Panc1 (cell line): ENCODE measurements at regions not wholly inside any gene's neighbourhood (a gene's known extent, or its start where the extent isn't known, plus 50 kb on each side); places are given as distances from the start of the nearest gene placed in this dataset.

Source experiments
- ATAC-seq: fragments of 200-7000 bp; cut with Tn5 transposase; 2 replicates; pipeline ENCODE4 v1.9.1; 2020; ENCODE audit warnings: mild to moderate bottlenecking, moderate library complexity
- BruUV-seq: library from RNA; stranded (reverse); fragments of 400-500 nt; replicated peaks from 2 replicates; lab custom pipeline; 2021; lab: Mats Ljungman, UMichigan
- CTCF ChIA-PET: fragments of 300-600 bp; sonication (Branson Sonifier 250); formaldehyde crosslinking; loops from one replicate; lab custom pipeline; 2022; ENCODE audit warnings: antibody characterized with exemption; lab: Charles Lee
- POLR2A ChIA-PET: fragments of 300-600 bp; sonication (Branson Sonifier 250); formaldehyde crosslinking; loops from one replicate; lab custom pipeline; 2022; ENCODE audit warnings: antibody characterized with exemption; lab: Charles Lee
- DNase-seq: peaks from one replicate; pipeline ENCODE4 v3.0.0-alpha.2; 2010; ENCODE audit warnings: low read depth, low spot score
- H3K27ac ChIP-seq: 2 replicates; pipeline ENCODE4 v1.5.1; 2011; ENCODE audit warnings: mild to moderate bottlenecking, low read length, inconsistent platforms
- H3K27me3 ChIP-seq: fragments of 200-500 bp; sonication (Bioruptor generic); 2 replicates; pipeline ENCODE4 v1.6.0; 2014; ENCODE audit warnings: low read length, inconsistent platforms; ENCODE audit not compliant: control insufficient read depth, insufficient read depth
- H3K36me3 ChIP-seq: fragments of 200-500 bp; sonication (Bioruptor generic); 2 replicates; pipeline ENCODE4 v1.5.1; 2014; ENCODE audit warnings: inconsistent platforms, mild to moderate bottlenecking, low read length, moderate library complexity; ENCODE audit not compliant: control insufficient read depth, insufficient read depth
- H3K4me1 ChIP-seq: 2 replicates; pipeline ENCODE4 v1.5.1; 2011; ENCODE audit warnings: inconsistent platforms, mild to moderate bottlenecking, low read length, moderate library complexity; ENCODE audit not compliant: control insufficient read depth, insufficient read depth
- H3K4me3 ChIP-seq, 2 experiments: 2 replicates each; pipeline ENCODE4 v1.5.1; 2011 to 2012; ENCODE audit warnings: low read depth in 2 of 2, low read length in 2 of 2, mild to moderate bottlenecking in 2 of 2, inconsistent platforms in 1 of 2, moderate library complexity in 1 of 2
- H3K9me3 ChIP-seq: fragments of 200-500 bp; sonication (Bioruptor generic); 2 replicates; pipeline ENCODE4 v1.5.1; 2014; ENCODE audit warnings: low read depth, mild to moderate bottlenecking, inconsistent platforms, low read length, moderate library complexity; ENCODE audit not compliant: control insufficient read depth, insufficient read depth
- POLR2AphosphoS5 ChIP-seq: IDR thresholded peaks from 2 replicates; pipeline ENCODE4 v1.6.1; 2012; ENCODE audit warnings: mild to moderate bottlenecking, low read depth, low read length, moderate library complexity
- SIN3A ChIP-seq: IDR thresholded peaks from 2 replicates; pipeline ENCODE4 v1.6.1; 2012; ENCODE audit warnings: low read depth, mild to moderate bottlenecking, low read length, moderate library complexity, borderline replicate concordance; ENCODE audit not compliant: insufficient read depth
- TCF7L2 ChIP-seq: IDR thresholded peaks from 2 replicates; pipeline ENCODE4 v1.6.1; 2011; ENCODE audit warnings: mild to moderate bottlenecking, low read depth, low read length, inconsistent platforms
- in situ Hi-C: cut with HindIII; loops from 2 replicates; pipeline ENCODE4 v1.10.0; 2016; ENCODE audit warnings: low sequenced_read_pairs, low pct_unique_long_range_greater_than_20kb
- intact Hi-C: fragments of 100-400 bp; cut with micrococcal nuclease; formaldehyde crosslinking; loops from one replicate; pipeline ENCODE4 v1.10.0; 2022; ENCODE audit not compliant: unreplicated experiment
- TF ChIP-seq, protein P1 (sequence below): fragments of 450-650 bp; IDR thresholded peaks from 2 replicates; pipeline ENCODE4 v1.5.1; 2017; ENCODE audit warnings: mild to moderate bottlenecking
- TF ChIP-seq, protein P2 (sequence below), 2 experiments: IDR thresholded peaks; 2 replicates each; pipeline ENCODE4 v1.6.1; 2011 to 2012; ENCODE audit warnings: low read depth in 2 of 2, control low read depth in 1 of 2, low read length in 1 of 2, mild to moderate bottlenecking in 1 of 2, moderate library complexity in 1 of 2; ENCODE audit not compliant: insufficient read depth in 1 of 2

DNA sequence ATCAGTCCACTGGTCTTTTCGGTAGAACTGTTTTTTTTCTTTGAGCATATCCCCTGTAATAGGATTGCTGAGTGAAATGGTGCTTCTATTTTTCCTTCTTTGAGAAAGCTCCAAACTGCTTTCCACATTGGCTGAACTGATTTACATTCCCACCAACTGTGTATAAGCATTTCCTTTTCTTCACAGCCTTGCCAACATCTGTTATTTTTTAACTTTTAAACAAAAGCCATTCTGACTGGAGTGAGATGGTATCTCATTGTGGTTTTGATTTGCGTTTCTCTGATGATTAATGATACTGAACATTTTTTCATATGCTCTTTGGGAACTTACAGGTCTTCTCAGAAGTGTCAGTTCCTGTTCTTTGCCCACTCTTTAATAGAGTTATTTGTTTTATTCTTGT is 764.7 kb downstream of the MTRR start:
- no peak for DNase-seq
- Histone ChIP-seq H3K4me3 (no peak overlapping the region), H3K36me3 (no peaks in the 10 kb centered on the region), H3K27me3 (no peaks in the 10 kb centered on the region), H3K9me3 (no peaks in the 10 kb centered on the region), H3K27ac (no peak overlapping the region), H3K4me1 (no peaks in the 10 kb centered on the region)
- intact Hi-C loops (no loop called here), in situ Hi-C loops (no loop called here)
- POLR2A ChIA-PET, result no interaction called here
- ATAC-seq, result no peak
- no TSS peak for BruUV-seq
- no peak for TF ChIP-seq TCF7L2
- TF ChIP-seq POLR2AphosphoS5, result no peak
- TF ChIP-seq, protein P1, sequence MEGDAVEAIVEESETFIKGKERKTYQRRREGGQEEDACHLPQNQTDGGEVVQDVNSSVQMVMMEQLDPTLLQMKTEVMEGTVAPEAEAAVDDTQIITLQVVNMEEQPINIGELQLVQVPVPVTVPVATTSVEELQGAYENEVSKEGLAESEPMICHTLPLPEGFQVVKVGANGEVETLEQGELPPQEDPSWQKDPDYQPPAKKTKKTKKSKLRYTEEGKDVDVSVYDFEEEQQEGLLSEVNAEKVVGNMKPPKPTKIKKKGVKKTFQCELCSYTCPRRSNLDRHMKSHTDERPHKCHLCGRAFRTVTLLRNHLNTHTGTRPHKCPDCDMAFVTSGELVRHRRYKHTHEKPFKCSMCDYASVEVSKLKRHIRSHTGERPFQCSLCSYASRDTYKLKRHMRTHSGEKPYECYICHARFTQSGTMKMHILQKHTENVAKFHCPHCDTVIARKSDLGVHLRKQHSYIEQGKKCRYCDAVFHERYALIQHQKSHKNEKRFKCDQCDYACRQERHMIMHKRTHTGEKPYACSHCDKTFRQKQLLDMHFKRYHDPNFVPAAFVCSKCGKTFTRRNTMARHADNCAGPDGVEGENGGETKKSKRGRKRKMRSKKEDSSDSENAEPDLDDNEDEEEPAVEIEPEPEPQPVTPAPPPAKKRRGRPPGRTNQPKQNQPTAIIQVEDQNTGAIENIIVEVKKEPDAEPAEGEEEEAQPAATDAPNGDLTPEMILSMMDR, result no peak
- TF ChIP-seq, protein P2, sequence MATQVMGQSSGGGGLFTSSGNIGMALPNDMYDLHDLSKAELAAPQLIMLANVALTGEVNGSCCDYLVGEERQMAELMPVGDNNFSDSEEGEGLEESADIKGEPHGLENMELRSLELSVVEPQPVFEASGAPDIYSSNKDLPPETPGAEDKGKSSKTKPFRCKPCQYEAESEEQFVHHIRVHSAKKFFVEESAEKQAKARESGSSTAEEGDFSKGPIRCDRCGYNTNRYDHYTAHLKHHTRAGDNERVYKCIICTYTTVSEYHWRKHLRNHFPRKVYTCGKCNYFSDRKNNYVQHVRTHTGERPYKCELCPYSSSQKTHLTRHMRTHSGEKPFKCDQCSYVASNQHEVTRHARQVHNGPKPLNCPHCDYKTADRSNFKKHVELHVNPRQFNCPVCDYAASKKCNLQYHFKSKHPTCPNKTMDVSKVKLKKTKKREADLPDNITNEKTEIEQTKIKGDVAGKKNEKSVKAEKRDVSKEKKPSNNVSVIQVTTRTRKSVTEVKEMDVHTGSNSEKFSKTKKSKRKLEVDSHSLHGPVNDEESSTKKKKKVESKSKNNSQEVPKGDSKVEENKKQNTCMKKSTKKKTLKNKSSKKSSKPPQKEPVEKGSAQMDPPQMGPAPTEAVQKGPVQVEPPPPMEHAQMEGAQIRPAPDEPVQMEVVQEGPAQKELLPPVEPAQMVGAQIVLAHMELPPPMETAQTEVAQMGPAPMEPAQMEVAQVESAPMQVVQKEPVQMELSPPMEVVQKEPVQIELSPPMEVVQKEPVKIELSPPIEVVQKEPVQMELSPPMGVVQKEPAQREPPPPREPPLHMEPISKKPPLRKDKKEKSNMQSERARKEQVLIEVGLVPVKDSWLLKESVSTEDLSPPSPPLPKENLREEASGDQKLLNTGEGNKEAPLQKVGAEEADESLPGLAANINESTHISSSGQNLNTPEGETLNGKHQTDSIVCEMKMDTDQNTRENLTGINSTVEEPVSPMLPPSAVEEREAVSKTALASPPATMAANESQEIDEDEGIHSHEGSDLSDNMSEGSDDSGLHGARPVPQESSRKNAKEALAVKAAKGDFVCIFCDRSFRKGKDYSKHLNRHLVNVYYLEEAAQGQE (IDR thresholded peaks at IDR 0.05; ENCODE audit: insufficient read depth in 1 of 2, low read depth in 2 of 2, low read length in 1 of 2), result no peak
- no peak for TF ChIP-seq SIN3A
- CTCF ChIA-PET, result no interaction called here

DNA sequence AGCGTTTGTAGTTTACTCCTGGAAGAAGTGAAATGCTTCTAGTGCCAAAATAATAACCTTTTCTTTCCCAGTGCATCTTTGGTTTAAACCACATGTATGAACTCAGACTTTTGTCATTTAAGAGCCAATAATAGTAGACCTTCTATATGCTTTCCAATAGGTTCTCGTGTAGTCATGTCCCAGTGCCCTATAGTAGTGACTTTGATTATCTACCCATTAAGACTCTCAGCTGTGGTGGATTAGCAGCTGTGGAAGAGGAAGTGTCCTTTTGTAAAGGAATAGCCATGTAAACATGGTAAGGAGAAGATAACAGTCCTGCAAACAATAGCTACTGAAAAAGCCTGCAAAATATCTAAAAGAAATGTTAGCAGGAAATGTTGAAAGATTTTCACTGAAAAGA is 765.3 kb downstream of the MTRR start:
- in situ Hi-C loops (no loop called here), intact Hi-C loops (no loop called here)
- CTCF ChIA-PET, result no interaction called here
- Histone ChIP-seq H3K27me3 (no peaks in the 10 kb centered on the region), H3K9me3 (no peaks in the 10 kb centered on the region), H3K4me1 (no peaks in the 10 kb centered on the region), H3K36me3 (no peaks in the 10 kb centered on the region), H3K27ac (no peak overlapping the region), H3K4me3 (no peak overlapping the region)
- BruUV-seq, result no TSS peak
- DNase-seq (no peak), ATAC-seq (no peak)
- TF ChIP-seq, protein P1, result no peak
- TF ChIP-seq TCF7L2, result no peak
- TF ChIP-seq, protein P2 (IDR thresholded peaks at IDR 0.05; ENCODE audit: insufficient read depth in 1 of 2, low read depth in 2 of 2, low read length in 1 of 2), result no peak
- no peak for TF ChIP-seq POLR2AphosphoS5
- no peak for TF ChIP-seq SIN3A
- POLR2A ChIA-PET, result no interaction called here
